ENCODE measurements at regions not wholly inside any gene's neighbourhood (a gene's known extent, or its start where the extent isn't known, plus 50 kb on each side); places are given as distances from the start of the nearest gene placed in this dataset.

DNA sequence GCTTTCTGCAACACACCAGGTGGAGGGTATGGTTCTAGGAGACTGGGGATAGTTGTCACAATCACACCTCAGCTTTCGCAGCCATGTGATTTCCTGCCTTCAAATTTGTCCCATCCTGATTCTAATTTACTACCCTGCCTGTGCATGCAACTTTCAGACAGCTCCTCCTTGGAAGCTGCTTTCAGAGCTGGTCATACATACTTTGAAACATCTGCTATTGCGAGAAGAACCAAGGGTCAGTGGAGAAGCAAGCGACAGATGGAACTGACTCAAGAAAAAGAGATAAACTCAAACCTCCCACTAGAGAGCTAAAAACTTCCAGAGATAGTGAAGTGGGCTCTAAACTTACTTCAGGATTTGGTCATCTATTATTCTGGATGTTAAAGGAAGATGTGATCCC, 381.7 kb upstream of the FGF13 start:
- Histone ChIP-seq H2AFZ (no peak overlapping the region), H4K20me1 (ENCODE audit: insufficient read depth) (no peaks in the 10 kb centered on the region), H3K36me3 (ENCODE audit: low read depth) (no peaks in the 10 kb centered on the region), H3K9me3 (ENCODE audit: insufficient read depth, low read depth) (no peaks in the 10 kb centered on the region), H3K9me2 (ENCODE audit: insufficient read depth) (no peaks in the 10 kb centered on the region), H3K4me3 (no peak overlapping the region), H3F3A (ENCODE audit: insufficient read depth, low read depth) (no peaks in the 10 kb centered on the region; the same call in 1 of the 2 replicates), H3K27ac (no peak overlapping the region), H3K79me2 (ENCODE audit: low read depth) (no peaks in the 10 kb centered on the region), H3K27me3 (ENCODE audit: insufficient read depth, low read depth) (no peaks in the 10 kb centered on the region), H3K4me1 (replicated peaks; ENCODE audit: insufficient read depth) (0 out of 2 replicates have a peak, but pooled peaks cover 14% of the 10 kb centered on the region), H3K4me2 (no peak overlapping the region)
- TF ChIP-seq, protein P1, sequence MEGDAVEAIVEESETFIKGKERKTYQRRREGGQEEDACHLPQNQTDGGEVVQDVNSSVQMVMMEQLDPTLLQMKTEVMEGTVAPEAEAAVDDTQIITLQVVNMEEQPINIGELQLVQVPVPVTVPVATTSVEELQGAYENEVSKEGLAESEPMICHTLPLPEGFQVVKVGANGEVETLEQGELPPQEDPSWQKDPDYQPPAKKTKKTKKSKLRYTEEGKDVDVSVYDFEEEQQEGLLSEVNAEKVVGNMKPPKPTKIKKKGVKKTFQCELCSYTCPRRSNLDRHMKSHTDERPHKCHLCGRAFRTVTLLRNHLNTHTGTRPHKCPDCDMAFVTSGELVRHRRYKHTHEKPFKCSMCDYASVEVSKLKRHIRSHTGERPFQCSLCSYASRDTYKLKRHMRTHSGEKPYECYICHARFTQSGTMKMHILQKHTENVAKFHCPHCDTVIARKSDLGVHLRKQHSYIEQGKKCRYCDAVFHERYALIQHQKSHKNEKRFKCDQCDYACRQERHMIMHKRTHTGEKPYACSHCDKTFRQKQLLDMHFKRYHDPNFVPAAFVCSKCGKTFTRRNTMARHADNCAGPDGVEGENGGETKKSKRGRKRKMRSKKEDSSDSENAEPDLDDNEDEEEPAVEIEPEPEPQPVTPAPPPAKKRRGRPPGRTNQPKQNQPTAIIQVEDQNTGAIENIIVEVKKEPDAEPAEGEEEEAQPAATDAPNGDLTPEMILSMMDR (conservative IDR thresholded peaks at IDR 0.05) = no peak
- no peak for TF ChIP-seq EZH2 (IDR thresholded peaks at IDR 0.05; ENCODE audit: low read depth)
- CTCF ChIA-PET = no interaction called here
- intact Hi-C loops (cut with micrococcal nuclease; ENCODE audit: unreplicated experiment) = no loop called here
- no peak for DNase-seq
- BruUV-seq (replicated peaks) = no TSS peak
- POLR2A ChIA-PET (ENCODE audit: unreplicated experiment) = no interaction called here

DNA sequence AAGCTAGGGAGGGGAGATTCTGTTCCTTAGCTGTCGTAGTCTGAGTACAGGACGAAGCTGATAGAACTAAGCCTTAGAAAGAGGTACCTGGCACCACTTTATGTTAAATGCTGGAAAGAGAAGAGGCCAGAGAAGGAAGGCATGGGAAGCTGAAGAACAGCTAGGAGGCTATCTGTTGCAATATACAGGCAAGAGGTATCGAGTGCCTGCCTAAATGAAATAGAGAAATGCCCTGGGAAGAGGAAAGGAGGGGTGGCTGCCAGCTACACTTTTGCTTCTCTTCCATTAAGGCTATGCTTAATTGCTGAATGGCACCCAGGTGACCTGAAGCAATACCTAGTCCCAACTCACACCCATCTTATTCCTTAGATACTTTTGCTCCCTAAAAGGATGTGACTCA, 380.4 kb upstream of the FGF13 start:
- BruUV-seq (replicated peaks) = no TSS peak
- 0 out of 2 replicates have a peak, but pooled peaks cover 14% of the 10 kb centered on the region for H3K4me1 ChIP-seq (replicated peaks; ENCODE audit: insufficient read depth)
- intact Hi-C loops (cut with micrococcal nuclease; ENCODE audit: unreplicated experiment) = no loop called here

DNA sequence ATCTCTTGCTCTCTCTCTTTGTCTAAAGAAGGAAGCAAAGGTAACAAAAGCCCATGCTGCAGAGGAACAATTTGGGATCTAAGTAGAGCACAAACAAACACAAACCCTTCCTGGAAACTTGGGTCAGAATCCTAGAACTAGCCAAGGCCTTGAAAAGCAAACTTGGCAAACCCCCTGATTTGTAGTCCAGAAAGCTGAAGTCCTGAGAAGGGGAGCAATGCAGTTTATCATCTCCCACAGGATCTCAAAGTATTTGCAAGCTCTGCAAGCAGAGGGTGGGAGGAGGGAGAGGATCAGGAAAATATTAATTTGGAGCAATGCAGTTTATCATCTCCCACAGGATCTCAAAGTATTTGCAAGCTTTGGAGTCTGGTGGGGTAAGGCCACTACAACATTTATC, 379.5 kb upstream of the FGF13 start:
- Histone ChIP-seq H3K4me2 (no peak overlapping the region), H3K79me2 (ENCODE audit: low read depth) (no peaks in the 10 kb centered on the region), H3K9me3 (ENCODE audit: insufficient read depth, low read depth) (no peaks in the 10 kb centered on the region), H3K36me3 (ENCODE audit: low read depth) (no peaks in the 10 kb centered on the region), H3K4me3 (no peak overlapping the region), H3K27me3 (ENCODE audit: insufficient read depth, low read depth) (no peaks in the 10 kb centered on the region), H3K27ac (no peak overlapping the region), H3K4me1 (replicated peaks; ENCODE audit: insufficient read depth) (0 out of 2 replicates have a peak, but pooled peaks cover 14% of the 10 kb centered on the region), H4K20me1 (ENCODE audit: insufficient read depth) (no peaks in the 10 kb centered on the region), H2AFZ (no peak overlapping the region), H3K9me2 (ENCODE audit: insufficient read depth) (no peaks in the 10 kb centered on the region), H3F3A (ENCODE audit: insufficient read depth, low read depth) (no peaks in the 10 kb centered on the region; the same call in 1 of the 2 replicates)
- ChIA-PET CTCF (no interaction called here), POLR2A (ENCODE audit: unreplicated experiment) (no interaction called here)
- BruUV-seq (replicated peaks) = no TSS peak
- no peak for DNase-seq
- no peak for TF ChIP-seq EZH2 (IDR thresholded peaks at IDR 0.05; ENCODE audit: low read depth)
- TF ChIP-seq, protein P1 (conservative IDR thresholded peaks at IDR 0.05) = no peak
- intact Hi-C loops (cut with micrococcal nuclease; ENCODE audit: unreplicated experiment) = no loop called here

More for the DNA sequence above, 380.4 kb upstream of the FGF13 start:
- no peaks in the 10 kb centered on the region for H3K36me3 ChIP-seq (ENCODE audit: low read depth)
- no peaks in the 10 kb centered on the region for H3K27me3 ChIP-seq (ENCODE audit: insufficient read depth, low read depth)
- H3K4me3 ChIP-seq = no peak overlapping the region
- no peak for DNase-seq
- no peaks in the 10 kb centered on the region for H3K79me2 ChIP-seq (ENCODE audit: low read depth)
- no peak overlapping the region for H3K27ac ChIP-seq
- no peak overlapping the region for H2AFZ ChIP-seq
- no peaks in the 10 kb centered on the region for H3K9me3 ChIP-seq (ENCODE audit: insufficient read depth, low read depth)
- no peaks in the 10 kb centered on the region for H3K9me2 ChIP-seq (ENCODE audit: insufficient read depth)
- no peaks in the 10 kb centered on the region for H4K20me1 ChIP-seq (ENCODE audit: insufficient read depth)
- POLR2A ChIA-PET (ENCODE audit: unreplicated experiment) = no interaction called here
- CTCF ChIA-PET = no interaction called here
- TF ChIP-seq EZH2 (IDR thresholded peaks at IDR 0.05; ENCODE audit: low read depth) = no peak
- TF ChIP-seq, protein P1 (conservative IDR thresholded peaks at IDR 0.05) = no peak
- no peaks in the 10 kb centered on the region; the same call in 1 of the 2 replicates for H3F3A ChIP-seq (ENCODE audit: insufficient read depth, low read depth)
- H3K4me2 ChIP-seq = no peak overlapping the region; the same call in 1 of the 2 replicates
